Left cardiac atrium (tissue), 4 donors: ENCODE measurements at regions not wholly inside any gene's neighbourhood (a gene's known extent, or its start where the extent isn't known, plus 50 kb on each side); places are given as distances from the start of the nearest gene placed in this dataset.
"Not testable (repeated sequence)": the region's sequence is repeated elsewhere in the genome, so short reads cannot be mapped to it uniquely, and the experiment has no call there.

Source experiments
- ATAC-seq, 2 donors: fragments of 200-7000 bp; cut with Tn5 transposase; one replicate each; pipeline ENCODE4 v1.9.1; 2020; ENCODE audit warnings: mild to moderate bottlenecking in 2 of 2, moderate library complexity in 2 of 2
- DNase-seq: peaks from one replicate; pipeline ENCODE4 v3.0.0-alpha.2; 2020
- intact Hi-C, 2 donors: fragments of 100-400 bp; cut with DNase I; formaldehyde crosslinking; loops; one replicate each; pipeline versions ENCODE4 v1.14.1 to v1.15.1; 2022 to 2023
- donor health status: DM: no; HTN: yes; CAD: no.
- donor health status: DM: no; HTN: yes; CAD: no; lungs with severe emphysema.
- donor health status: DM: yes; HTN: yes; CAD: no.
- donor health status: Dilated cardiomyopathy.

DNA sequence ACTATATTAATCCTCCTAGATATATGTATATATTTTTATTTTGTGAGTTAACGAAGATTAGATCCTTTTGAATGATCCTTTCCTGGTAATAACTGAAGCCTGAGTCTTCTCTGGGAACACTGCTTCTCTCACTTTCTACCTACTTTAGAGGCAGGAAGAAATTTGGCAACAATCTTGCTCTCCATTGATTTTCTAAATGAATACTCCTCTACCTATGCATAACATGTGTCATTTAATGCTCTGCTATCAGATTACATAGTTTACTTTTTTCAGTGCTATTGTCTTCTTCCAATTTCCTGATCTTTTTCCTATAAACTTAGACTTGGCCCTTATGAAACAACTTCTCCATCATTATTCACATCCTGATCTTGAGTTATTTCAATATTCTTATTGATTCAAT, 60.4 kb upstream of the PDHA2 start:
- ATAC-seq (no peak), DNase-seq (no peak)
- intact Hi-C loops, result no loop called here

DNA sequence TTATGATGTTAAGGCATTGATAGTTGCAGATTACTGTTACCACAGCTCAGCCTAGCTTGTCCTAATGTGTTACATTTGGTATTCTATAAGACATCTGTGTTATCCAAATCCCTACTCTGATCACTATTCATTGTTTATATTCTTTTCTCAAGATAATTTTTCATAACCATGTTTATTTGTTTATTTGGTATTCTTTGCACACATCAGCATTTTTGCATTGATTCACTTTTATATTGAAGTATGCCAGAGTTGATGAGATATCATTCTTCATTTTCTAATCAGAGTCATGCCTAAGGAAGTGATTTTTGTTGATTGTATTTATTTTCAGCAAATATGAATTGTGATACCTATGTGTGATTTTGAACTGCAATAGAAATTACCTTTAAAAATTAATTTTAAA, 61.2 kb upstream of the PDHA2 start:
- intact Hi-C loops, result no loop called here
- no peak for ATAC-seq
- no peak for DNase-seq

DNA sequence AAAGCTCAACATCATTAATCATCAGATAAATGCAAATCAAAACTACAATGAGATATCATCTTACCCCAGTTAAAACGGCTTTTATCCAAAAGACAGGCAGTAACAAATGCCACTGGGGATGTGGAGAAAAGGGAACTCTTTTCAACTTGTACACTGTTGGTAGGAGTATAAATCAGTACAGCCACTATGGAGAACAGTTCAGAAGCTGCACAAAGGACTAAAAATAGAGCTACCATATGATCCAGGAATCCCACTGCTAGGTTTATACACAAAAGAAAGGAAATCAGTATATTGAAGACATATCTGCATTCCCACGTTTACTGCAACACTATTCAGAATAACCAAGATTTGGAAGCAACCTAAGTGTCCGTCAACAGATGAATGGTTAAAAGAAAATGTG, 69.3 kb upstream of the PDHA2 start:
- intact Hi-C loops, DNase-seq, ATAC-seq: not testable (repeated sequence)

DNA sequence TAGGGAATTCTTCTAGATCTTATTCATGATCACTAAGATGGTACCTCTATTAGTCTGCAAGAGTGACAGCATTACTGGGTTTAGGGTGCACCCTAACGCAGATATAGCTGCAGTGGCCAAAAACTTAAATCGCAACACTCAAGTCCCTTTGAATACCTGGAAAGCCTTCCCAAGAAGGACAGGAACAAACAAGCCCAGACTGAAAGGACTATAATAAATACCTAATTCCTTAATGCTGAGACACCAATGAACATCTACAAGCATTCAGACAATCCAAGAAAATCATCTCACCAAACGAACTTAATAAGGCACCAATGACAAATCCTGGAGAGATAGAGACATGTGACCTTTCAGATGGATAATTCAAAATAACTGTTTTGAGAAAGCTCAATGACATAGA, 74.9 kb upstream of the PDHA2 start:
- ATAC-seq (no peak), DNase-seq (no peak)
- intact Hi-C loops, result no loop called here

DNA sequence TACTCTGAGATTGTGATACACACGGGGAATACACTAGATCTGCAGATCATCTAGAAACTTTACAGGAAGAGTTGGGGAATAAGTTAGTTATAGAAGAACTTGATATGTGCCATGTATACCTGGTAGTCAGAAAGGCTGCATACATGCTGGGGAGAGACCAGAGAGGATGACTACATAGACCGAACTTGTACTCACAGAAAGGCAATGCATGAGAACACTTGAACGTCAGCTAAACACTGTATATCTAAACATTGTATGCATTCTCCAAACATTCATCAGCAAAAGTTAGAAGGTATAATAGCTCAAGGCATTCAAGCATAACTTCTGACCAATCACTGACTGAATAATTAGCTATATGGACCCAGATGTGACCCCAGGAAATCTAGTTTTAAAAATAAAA, 78.0 kb upstream of the PDHA2 start:
- intact Hi-C loops, result no loop called here
- DNase-seq (no peak), ATAC-seq (no peak)

DNA sequence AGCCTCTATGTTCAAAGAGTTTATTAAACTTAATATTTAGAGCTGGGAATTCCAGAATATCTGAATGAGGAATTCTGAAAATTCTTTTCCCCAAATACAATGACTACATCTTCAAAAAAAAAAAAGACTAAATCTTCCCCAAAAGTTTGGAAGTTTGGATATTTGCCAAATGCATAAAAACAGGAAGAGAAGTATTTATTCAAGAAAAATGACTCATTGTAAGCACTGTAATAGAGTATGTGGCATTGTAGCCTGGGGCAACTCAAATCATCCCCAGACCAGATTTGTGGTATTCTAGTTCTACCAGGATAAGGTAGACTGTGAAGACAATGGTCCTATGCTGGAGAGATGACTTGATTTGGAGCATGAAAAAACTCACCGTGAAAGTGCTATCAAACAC, 78.5 kb upstream of the PDHA2 start:
- no peak for DNase-seq
- intact Hi-C loops, result no loop called here
- no peak for ATAC-seq

DNA sequence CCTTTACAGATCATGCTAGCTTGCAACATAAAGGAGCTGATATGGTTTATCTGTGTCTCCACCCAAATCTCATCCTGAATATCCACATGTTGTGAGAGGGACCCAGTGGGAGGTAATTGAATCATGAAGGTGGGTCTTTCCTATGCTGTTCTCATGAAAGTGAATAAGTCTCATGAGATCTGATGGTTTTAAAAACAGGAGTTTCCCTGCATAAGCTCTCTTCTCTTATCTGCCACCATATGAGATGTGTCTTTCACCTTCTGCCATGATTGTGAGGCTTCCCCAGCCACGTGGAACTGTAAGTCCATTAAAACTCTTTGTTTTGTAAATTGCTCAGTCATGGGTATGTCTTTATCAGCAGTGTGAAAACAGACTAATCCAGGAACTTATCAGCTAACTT, 79.2 kb upstream of the PDHA2 start:
- ATAC-seq, intact Hi-C loops, DNase-seq: not testable (repeated sequence)

DNA sequence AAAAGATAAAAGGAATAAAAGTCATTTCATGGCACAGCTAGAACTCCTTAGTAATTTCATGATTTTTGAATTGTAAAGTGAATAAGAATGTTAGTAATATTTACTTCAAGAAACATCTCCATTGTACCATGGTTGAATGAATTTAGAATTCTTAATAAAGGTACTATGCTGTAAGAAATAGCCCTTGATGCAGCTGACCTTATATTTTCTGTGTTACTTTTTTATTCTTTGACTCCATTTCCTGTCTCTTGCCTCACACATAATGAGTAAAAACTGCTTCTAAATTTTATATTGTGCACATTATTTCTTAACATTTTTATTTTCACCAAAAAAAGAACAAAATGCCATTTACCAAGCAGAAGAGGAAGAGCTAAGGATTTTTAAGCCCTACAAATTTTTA, 81.9 kb upstream of the PDHA2 start:
- intact Hi-C loops, result no loop called here
- ATAC-seq, result no peak
- DNase-seq, result no peak

DNA sequence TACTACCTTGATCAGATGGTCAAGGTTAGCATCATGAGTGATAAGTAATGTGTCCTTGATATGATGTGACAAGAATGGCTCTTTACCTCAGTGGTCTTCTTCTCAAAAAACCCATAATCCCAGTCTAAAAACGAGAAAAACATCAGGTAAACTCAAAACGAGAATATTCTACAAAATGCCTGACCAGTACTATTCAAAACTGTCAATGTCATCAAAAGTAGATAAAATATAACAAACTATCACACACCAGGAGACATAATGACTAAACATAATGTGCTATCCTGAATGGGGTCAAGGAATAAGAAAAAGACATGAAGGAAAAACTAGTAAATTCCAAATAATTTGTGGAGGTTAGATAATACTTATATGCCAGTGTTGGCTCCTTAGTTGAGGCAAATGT, 85.2 kb upstream of the PDHA2 start:
- intact Hi-C loops, result no loop called here
- no peak for ATAC-seq

DNA sequence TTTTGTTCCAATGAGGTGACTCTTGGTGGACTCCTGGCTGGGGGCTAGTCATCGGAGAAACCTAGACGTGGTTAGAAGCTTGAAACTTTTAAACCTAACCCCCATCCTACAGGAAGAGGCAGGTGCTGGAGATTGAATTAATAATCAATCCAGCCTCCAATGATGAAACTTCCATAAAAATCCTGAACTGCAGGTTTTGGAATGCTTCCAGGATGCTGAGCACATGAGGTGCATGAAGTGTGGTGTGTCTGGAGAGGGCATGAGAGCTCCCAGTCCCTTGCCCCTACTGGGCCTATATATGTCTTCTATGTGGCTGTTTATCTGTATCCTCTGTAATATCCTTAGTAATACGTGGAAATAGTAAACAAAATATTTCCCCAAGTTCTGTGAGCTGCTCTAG, 90.7 kb upstream of the PDHA2 start:
- no peak for DNase-seq
- intact Hi-C loops, result no loop called here
- ATAC-seq, result no peak

More for the DNA sequence above, 85.2 kb upstream of the PDHA2 start:
- no peak for DNase-seq

DNA sequence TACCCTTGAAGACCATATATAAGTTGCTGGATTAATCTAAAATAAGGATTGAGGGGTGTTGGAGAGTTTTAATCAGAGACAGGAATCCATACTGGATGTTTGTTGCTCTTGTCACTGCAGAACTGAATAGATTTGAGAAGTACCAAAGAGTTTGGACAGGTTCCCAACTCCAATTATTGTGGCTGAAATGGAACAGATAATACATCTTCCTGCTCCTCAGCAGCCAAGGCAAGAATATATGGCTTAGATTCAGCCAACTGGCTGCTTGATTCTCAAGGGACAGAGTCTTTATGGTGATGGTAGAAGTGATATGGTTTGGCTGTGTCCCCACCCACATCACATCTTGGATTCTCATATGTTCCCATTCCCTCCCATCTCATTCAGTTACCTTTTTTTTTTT, 97.0 kb upstream of the PDHA2 start:
- no peak for ATAC-seq
- intact Hi-C loops, result no loop called here
- DNase-seq, result no peak

DNA sequence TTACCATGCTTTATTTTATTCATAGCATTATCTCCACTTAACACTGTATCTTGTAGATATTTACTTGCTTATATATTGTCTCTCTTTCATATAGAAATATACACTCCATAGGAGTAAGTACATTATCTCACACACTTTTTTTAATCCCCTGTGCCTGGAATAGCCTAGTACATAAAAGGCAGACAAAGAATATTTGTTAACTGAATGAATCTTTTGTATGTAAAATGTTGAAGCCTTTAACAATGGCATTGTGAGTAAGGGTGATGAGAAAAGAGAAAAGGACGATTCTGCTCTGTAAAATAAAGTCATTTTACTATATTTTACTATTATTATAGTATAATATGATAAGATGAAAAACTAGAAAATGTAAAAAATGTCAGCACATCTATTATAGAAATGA, 97.7 kb upstream of the PDHA2 start:
- DNase-seq, result no peak
- no peak for ATAC-seq
- intact Hi-C loops, result no loop called here

DNA sequence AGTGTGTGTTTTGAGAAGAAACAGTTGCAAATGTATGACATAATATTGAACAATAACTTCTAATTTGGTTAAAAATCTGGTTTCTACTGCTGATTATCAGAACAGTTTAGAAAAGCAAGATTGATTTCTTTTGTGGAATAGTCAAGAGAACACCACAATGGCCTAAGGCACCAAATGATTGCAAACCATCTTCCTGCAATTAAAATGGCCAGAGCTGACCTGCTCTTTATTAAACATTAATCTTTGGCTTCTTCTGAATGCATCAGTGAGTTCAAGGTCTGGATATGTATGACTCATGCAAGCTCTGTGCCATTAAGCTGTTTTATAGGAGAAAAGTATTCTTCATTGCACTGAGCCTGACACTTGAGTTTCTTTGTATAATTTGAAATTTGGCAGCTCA, 107.8 kb upstream of the PDHA2 start:
- ATAC-seq (peak in 1 of 2 donors; percentile 39), DNase-seq (no peak)
- intact Hi-C loops, result no loop called here

DNA sequence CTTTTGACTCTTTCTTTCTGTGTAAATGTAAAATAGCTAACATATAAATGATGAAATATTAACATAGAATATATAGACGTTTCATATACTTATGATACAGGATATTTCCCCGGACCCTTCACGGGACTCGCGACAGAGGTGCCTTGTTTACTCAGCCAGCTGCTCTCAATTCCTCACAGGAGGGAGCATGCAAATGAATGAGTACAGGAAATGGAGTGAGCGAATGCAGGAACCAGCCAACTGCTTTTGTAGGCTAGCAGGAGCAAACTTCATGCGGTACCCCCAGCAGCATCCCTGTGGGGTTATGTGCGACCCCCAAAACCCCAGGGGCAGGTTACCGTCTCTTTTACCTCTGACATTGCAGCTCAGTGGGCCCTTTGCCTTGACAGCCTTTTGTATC, 110.3 kb upstream of the PDHA2 start:
- intact Hi-C loops, result no loop called here
- DNase-seq (no peak), ATAC-seq (no peak)

DNA sequence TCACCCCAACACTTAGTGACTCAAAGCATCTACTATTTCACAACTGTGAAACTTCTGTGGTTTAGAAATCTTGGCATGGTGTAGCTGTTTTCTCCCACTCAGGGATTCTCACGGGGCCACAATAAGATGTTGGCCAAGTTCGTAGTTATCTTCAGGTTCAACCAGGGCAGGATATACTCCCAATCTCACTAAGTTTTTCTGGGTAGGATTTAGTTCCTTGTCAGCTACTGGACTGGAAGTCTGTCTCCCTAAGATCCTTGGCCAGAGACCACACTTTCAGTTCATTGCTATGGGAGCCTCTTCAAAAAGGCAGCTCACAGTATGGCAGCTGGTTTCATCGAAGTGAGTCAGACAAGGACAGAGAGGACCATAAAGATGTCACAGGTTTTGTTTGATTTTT, 111.7 kb upstream of the PDHA2 start:
- DNase-seq (peak; percentile 20), ATAC-seq (peak; percentile 92 to 95)
- intact Hi-C loops, result no loop called here

DNA sequence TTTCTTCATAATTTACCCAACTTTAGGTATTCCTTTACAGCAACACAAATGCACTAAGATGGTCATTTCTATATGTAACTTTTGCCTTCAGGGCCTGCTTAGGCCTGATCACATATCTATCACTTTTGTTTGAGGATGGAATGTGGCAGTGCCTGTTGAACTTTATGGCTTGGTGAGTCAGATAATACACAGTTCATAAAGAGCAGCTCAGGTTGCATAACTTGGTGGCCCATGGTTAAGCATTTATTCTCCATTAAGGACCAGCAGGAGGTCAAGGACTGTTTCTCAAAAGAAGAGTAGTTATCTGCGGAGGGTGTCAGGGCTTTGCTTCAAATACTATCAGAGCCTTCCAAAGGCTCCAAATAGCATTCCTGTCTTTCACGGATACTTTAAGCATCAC, 124.1 kb upstream of the PDHA2 start:
- no peak for ATAC-seq
- DNase-seq, result no peak
- intact Hi-C loops, result no loop called here

DNA sequence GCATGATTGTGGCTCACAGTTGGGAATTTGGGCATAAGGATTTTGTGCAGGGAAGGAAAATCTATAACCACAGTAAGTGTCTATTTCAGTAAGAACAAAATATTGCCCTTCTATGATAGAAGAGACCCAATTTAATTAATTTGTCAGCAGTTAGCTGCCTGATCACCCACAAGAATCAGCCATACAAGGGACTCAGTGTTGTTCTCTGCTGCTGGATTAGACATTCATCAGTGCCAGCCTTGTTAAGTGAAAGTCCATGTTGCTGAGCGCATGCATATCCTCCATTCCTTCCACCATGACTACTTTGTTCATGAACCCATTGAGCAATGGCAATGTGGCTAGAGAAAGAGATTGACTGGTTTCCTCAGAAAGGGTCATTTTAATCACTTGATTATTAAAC, 125.3 kb upstream of the PDHA2 start:
- intact Hi-C loops, result no loop called here

DNA sequence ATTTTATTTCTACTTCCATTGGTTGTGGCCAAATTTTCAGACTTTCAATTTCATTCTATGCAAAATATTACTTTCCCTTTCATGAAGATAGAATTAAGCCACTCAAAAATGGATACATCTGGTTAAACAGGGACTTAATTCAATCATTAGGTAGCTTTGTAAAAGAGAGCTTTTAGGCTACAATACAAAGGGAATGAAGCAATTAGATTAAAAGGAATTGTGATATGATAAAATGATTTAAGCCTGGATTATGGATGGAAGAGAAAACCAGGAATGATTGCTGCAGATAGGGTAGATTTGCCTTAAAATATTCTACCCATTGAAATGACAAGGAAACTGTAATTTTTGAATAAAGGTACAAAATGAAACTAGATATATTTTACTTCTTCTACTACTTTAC, 134.6 kb upstream of the PDHA2 start:
- intact Hi-C loops, result no loop called here
- ATAC-seq (no peak), DNase-seq (no peak)

More for the DNA sequence above, 125.3 kb upstream of the PDHA2 start:
- no peak for DNase-seq
- ATAC-seq, result no peak

DNA sequence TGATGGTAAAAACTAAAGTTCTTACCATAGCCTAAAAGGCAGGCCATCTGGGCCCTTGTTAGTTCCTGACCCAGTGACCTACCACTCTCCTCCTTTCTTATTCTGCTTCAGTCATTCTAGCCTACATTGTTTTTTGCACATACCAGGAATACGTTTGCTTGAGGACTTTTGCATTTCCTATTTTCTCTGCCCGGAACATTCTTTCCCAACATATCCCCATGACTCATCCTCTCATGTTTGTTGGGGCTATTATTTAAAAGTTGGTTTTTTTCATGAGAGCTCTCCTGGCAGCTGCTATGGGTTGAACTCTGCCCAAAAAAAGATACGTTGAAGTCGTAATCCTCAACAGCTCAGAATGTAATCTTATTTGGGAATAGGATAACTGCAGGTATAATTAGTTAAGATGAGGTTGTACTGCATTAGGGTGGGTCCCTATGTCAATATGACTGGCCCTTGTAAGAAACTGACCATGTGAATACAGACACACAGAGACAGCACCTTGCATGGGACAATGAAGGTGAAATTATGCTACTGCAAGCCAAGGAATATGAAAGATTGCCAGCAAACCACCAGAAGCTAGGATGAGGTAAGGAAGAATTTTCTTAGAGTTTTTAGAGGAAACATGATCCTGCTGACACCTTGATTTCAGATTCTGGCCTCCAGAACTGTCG, 138.3 kb upstream of the PDHA2 start:
- intact Hi-C loops, result no loop called here
- no peak for DNase-seq
- ATAC-seq, result peak; percentile 38 to 74

DNA sequence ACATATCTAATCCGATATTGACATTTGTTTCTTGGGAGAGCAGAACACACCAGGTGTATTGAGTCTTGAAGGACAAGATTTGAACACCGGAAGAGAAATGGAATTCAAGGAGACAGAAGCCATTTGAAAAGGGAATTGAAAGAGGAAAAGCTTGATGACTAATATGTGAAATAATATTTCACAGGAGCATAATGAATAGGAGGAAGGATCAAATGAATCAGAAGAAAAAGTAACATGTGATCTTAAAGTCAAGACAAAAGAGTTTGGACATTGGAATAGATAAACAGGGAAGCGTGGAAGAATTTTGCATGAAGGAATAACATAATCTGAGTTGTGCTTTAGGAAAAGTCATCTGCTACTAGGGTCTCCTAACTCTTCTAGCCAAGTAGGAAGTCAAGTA, 145.5 kb upstream of the PDHA2 start:
- ATAC-seq (no peak), DNase-seq (no peak)
- intact Hi-C loops, result no loop called here

DNA sequence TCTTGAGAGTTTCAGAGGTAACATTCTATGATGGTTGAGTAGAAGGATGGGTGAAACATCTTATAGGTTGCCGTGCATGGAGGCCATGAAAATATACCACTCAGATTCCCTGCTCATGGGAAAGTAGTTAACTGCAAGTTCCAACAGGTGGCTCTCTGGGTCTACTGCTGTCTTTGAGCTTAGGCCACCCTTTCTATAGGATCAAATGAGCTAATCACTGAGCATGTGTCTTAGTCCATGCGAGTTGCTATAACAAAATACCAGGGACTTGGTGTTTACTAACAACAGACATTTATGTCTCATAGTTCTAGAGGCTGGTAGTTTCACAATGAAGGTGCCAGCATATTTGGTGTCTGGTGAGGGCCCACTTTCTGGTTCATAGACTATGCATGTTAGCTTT, 144.8 kb upstream of the UNC5C start:
- DNase-seq (no peak), ATAC-seq (no peak)
- intact Hi-C loops, result no loop called here

DNA sequence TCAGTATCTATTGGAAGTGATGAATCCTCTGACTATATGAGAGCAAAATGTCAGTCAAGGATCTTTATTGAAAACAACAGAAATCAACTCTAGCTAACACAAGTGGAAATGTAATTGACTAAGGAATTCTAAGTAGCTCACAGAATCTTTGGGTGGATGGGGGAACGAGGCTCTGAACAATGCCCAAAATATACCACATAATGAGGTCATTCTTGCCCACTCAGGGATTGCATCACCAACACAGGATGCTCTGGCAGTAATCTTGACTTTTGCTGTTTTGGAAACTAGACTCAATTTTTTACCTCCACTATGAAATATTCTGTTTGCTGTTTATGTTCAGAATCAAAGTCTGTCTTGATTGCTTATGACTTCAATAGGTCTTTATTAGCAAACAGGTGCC, 127.4 kb upstream of the UNC5C start:
- ATAC-seq, result no peak
- no peak for DNase-seq
- intact Hi-C loops, result no loop called here
